ENCODE measurements at regions not wholly inside any gene's neighbourhood (a gene's known extent, or its start where the extent isn't known, plus 50 kb on each side); places are given as distances from the start of the nearest gene placed in this dataset.
"Not testable (repeated sequence)": the region's sequence is repeated elsewhere in the genome, so short reads cannot be mapped to it uniquely, and the experiment has no call there.

GRCh38 chr20:25935230-25935629 lies 238.6 kb upstream of the ZNF337 start:
- H3K27me3 Mint-ChIP-seq (ENCODE audit: low read depth); DNase-seq; CTCF ChIA-PET; H3K4me1 Mint-ChIP-seq (ENCODE audit: low read depth); H3K27ac Mint-ChIP-seq; H3K9me3 Mint-ChIP-seq; intact Hi-C loops (cut with micrococcal nuclease); H3K36me3 Mint-ChIP-seq (ENCODE audit: low read depth); H3K4me3 Mint-ChIP-seq: not testable (repeated sequence)

- H3K4me1 Mint-ChIP-seq (ENCODE audit: low read depth); H3K9me3 Mint-ChIP-seq; CTCF ChIA-PET; intact Hi-C loops (cut with micrococcal nuclease); H3K36me3 Mint-ChIP-seq (ENCODE audit: low read depth); H3K27me3 Mint-ChIP-seq (ENCODE audit: low read depth); H3K27ac Mint-ChIP-seq; H3K4me3 Mint-ChIP-seq; DNase-seq: not testable (repeated sequence)
These were observed 236.2 kb upstream of the ZNF337 start for GRCh38 chr20:25932806-25933205.

GRCh38 chr20:25932170-25932569 lies 235.5 kb upstream of the ZNF337 start:
- H3K4me1 Mint-ChIP-seq (ENCODE audit: low read depth); intact Hi-C loops (cut with micrococcal nuclease); H3K27ac Mint-ChIP-seq; H3K9me3 Mint-ChIP-seq; CTCF ChIA-PET; DNase-seq; H3K4me3 Mint-ChIP-seq; H3K36me3 Mint-ChIP-seq (ENCODE audit: low read depth); H3K27me3 Mint-ChIP-seq (ENCODE audit: low read depth): not testable (repeated sequence)

GRCh38 chr20:25902321-25902720 lies 205.7 kb upstream of the ZNF337 start:
- H3K4me3 Mint-ChIP-seq; DNase-seq; H3K9me3 Mint-ChIP-seq; H3K27me3 Mint-ChIP-seq (ENCODE audit: low read depth); H3K27ac Mint-ChIP-seq; H3K36me3 Mint-ChIP-seq (ENCODE audit: low read depth); intact Hi-C loops (cut with micrococcal nuclease); CTCF ChIA-PET; H3K4me1 Mint-ChIP-seq (ENCODE audit: low read depth): not testable (repeated sequence)

GRCh38 chr20:25898663-25899062 lies 202.0 kb upstream of the ZNF337 start:
- H3K27me3 Mint-ChIP-seq (ENCODE audit: low read depth); CTCF ChIA-PET; H3K9me3 Mint-ChIP-seq; H3K36me3 Mint-ChIP-seq (ENCODE audit: low read depth); H3K27ac Mint-ChIP-seq; intact Hi-C loops (cut with micrococcal nuclease); DNase-seq; H3K4me1 Mint-ChIP-seq (ENCODE audit: low read depth); H3K4me3 Mint-ChIP-seq: not testable (repeated sequence)

GRCh38 chr20:25879096-25879495 lies 182.4 kb upstream of the ZNF337 start:
- H3K27ac Mint-ChIP-seq; DNase-seq; CTCF ChIA-PET; intact Hi-C loops (cut with micrococcal nuclease); H3K36me3 Mint-ChIP-seq (ENCODE audit: low read depth); H3K4me3 Mint-ChIP-seq; H3K4me1 Mint-ChIP-seq (ENCODE audit: low read depth); H3K27me3 Mint-ChIP-seq (ENCODE audit: low read depth); H3K9me3 Mint-ChIP-seq: not testable (repeated sequence)

- H3K36me3 Mint-ChIP-seq (ENCODE audit: low read depth); H3K27ac Mint-ChIP-seq; DNase-seq; CTCF ChIA-PET; intact Hi-C loops (cut with micrococcal nuclease); H3K9me3 Mint-ChIP-seq: not testable (repeated sequence)
- peaks cover 13% of the 10 kb centered on the region for H3K4me1 Mint-ChIP-seq (ENCODE audit: low read depth)
- H3K4me3 Mint-ChIP-seq, result peak overlapping the region; percentile 28
- peaks cover 40% of the 10 kb centered on the region for H3K27me3 Mint-ChIP-seq (ENCODE audit: low read depth)
These were observed 172.0 kb upstream of the ZNF337 start for GRCh38 chr20:25868650-25868979.

GRCh38 chr20:25867776-25868649 lies 171.4 kb upstream of the ZNF337 start:
- Mint-ChIP-seq H3K9me3 (no peaks in the 10 kb centered on the region), H3K36me3 (ENCODE audit: low read depth) (no peaks in the 10 kb centered on the region), H3K27me3 (ENCODE audit: low read depth) (peaks cover 44% of the 10 kb centered on the region), H3K4me3 (peak overlapping the region; percentile 28), H3K27ac (no peak overlapping the region), H3K4me1 (ENCODE audit: low read depth) (peaks cover 13% of the 10 kb centered on the region)
- peak; percentile 66 for DNase-seq
- CTCF ChIA-PET, result no interaction called here
- intact Hi-C loops (cut with micrococcal nuclease), result no loop called here

GRCh38 chr20:25867015-25867775 lies 170.5 kb upstream of the ZNF337 start:
- not testable (repeated sequence) for H3K27ac Mint-ChIP-seq
- peaks cover 19% of the 10 kb centered on the region for H3K4me1 Mint-ChIP-seq (ENCODE audit: low read depth)

GRCh38 chr20:25865715-25866656 lies 169.3 kb upstream of the ZNF337 start:
- intact Hi-C loops (cut with micrococcal nuclease), result no loop called here
- CTCF ChIA-PET, result no interaction called here
- Mint-ChIP-seq H3K4me3 (peak overlapping the region; percentile 55), H3K9me3 (no peaks in the 10 kb centered on the region), H3K4me1 (ENCODE audit: low read depth) (peaks cover 29% of the 10 kb centered on the region), H3K27ac (no peak overlapping the region), H3K36me3 (ENCODE audit: low read depth) (no peaks in the 10 kb centered on the region), H3K27me3 (ENCODE audit: low read depth) (peaks cover 63% of the 10 kb centered on the region)
- peak; percentile 79 for DNase-seq

More at GRCh38 chr20:25867015-25867775, 170.5 kb upstream of the ZNF337 start:
- H3K9me3 Mint-ChIP-seq; intact Hi-C loops (cut with micrococcal nuclease); CTCF ChIA-PET; DNase-seq; H3K36me3 Mint-ChIP-seq (ENCODE audit: low read depth): not testable (repeated sequence)
- H3K4me3 Mint-ChIP-seq, result peak overlapping the region; percentile 7
- H3K27me3 Mint-ChIP-seq (ENCODE audit: low read depth), result peaks cover 53% of the 10 kb centered on the region

- DNase-seq; CTCF ChIA-PET; H3K27ac Mint-ChIP-seq; H3K9me3 Mint-ChIP-seq; intact Hi-C loops (cut with micrococcal nuclease); H3K36me3 Mint-ChIP-seq (ENCODE audit: low read depth): not testable (repeated sequence)
- peak overlapping the region; percentile 55 for H3K4me3 Mint-ChIP-seq
- H3K27me3 Mint-ChIP-seq (ENCODE audit: low read depth), result peaks cover 72% of the 10 kb centered on the region
- H3K4me1 Mint-ChIP-seq (ENCODE audit: low read depth), result peaks cover 38% of the 10 kb centered on the region
These were observed 168.5 kb upstream of the ZNF337 start for GRCh38 chr20:25864963-25865714.

Measured in activated naive CD4-positive, alpha-beta T cell treated with anti-CD3 and anti-CD28 coated beads for 36 hours (primary cell).